HEK293T (cell line): ENCODE measurements at regions not wholly inside any gene's neighbourhood (a gene's known extent, or its start where the extent isn't known, plus 50 kb on each side); places are given as distances from the start of the nearest gene placed in this dataset.

Source experiments
- FOXA1 ChIP-seq: fragments of 450-650 bp; IDR thresholded peaks from 2 replicates; pipeline ENCODE4 v1.6.1; 2016; ENCODE audit warnings: mild to moderate bottlenecking
- FOXK2 ChIP-seq: fragments of 450-650 bp; IDR thresholded peaks from 2 replicates; pipeline ENCODE4 v1.6.1; 2016; ENCODE audit warnings: mild to moderate bottlenecking
- FOXM1 ChIP-seq: fragments of 450-650 bp; IDR thresholded peaks from 2 replicates; pipeline ENCODE4 v1.6.1; 2017; ENCODE audit warnings: mild to moderate bottlenecking, borderline replicate concordance
- L3MBTL2 ChIP-seq: fragments of 450-650 bp; conservative IDR thresholded peaks from 2 replicates; pipeline ENCODE4 v1.6.1; 2016; ENCODE audit warnings: mild to moderate bottlenecking
- NFRKB ChIP-seq: fragments of 450-650 bp; IDR thresholded peaks from 2 replicates; pipeline ENCODE4 v1.6.1; 2016; ENCODE audit warnings: mild to moderate bottlenecking, moderate library complexity
- SP1 ChIP-seq: fragments of 450-650 bp; IDR thresholded peaks from 2 replicates; pipeline ENCODE4 v1.6.1; 2017

DNA sequence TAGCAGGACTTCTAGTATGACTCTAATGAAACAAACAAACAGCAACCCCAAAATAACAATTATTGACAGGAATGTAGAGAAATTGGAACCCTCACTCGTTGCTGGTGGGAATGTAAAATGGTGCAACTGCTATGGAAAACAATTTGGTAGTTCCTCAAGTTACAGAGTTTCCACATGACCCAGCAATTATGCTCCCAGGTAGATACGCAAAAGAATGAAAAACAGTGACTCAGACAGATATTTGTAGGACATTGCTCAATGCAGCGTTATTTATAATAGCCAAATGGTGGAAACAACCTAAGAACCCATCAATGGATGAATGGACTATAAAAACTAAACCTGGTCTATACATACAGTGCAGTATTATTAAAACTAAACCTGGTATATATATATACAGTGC, 646.1 kb upstream of the FRG1 start:
- TF ChIP-seq FOXM1 (no peak), FOXK2 (no peak), SP1 (no peak), NFRKB (no peak), FOXA1 (no peak), L3MBTL2 (no peak)
